DOHH2 (cell line): ENCODE measurements at regions not wholly inside any gene's neighbourhood (a gene's known extent, or its start where the extent isn't known, plus 50 kb on each side); places are given as distances from the start of the nearest gene placed in this dataset.

Experiments used
- CTCF ChIP-seq: fragments of 200-600 bp; sonication (generic); IDR thresholded peaks from one replicate; pipeline ENCODE4 v1.5.1; 2014; ENCODE audit warnings: antibody characterized with exemption, mild to moderate bottlenecking, low read depth, low read length; ENCODE audit not compliant: poor library complexity, severe bottlenecking
- EZH2phosphoT487 ChIP-seq: fragments of 200-600 bp; sonication (generic); IDR thresholded peaks from 2 replicates; pipeline ENCODE4 v1.6.1; 2017; ENCODE audit warnings: borderline replicate concordance, mild to moderate bottlenecking, antibody characterized with exemption, low read length, moderate library complexity, mixed read lengths

DNA sequence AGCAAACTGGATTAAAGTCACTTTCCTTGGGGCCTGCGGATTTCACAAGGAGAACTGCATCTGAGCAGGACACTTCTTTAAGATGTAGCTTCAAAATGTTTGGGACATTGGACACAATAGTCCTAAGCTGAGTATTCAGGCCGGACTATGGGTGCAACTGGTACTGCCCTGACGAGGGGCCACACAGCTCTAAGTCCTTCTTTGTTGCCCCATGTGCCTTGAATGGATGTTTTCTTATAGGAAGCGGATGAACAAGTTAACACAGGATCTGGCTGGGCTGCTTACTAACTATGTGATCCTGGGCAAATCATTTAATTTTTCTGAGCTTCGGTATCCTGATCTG, 147.8 kb upstream of the KLF14 start:
- TF ChIP-seq CTCF (no peak), EZH2phosphoT487 (no peak)
